Smooth muscle cell (in vitro differentiated cells): ENCODE measurements at regions not wholly inside any gene's neighbourhood (a gene's known extent, or its start where the extent isn't known, plus 50 kb on each side); places are given as distances from the start of the nearest gene placed in this dataset.

Experiments
- DNase-seq: peaks from one replicate; lab custom pipeline; 2025; ENCODE audit not compliant: unreplicated experiment; lab: John Stamatoyannopoulos, UW
- H2AFZ ChIP-seq: fragments of 200-600 bp; sonication (generic); 2 replicates; pipeline ENCODE4 v1.6.0; 2016; ENCODE audit warnings: antibody characterized with exemption, low read depth, mild to moderate bottlenecking
- H3F3A ChIP-seq: fragments of 200-600 bp; sonication (generic); 2 replicates; pipeline ENCODE4 v1.6.0; 2017; ENCODE audit warnings: antibody characterized with exemption, low read depth
- H3K27ac ChIP-seq: fragments of 200-600 bp; sonication (generic); 2 replicates; pipeline ENCODE4 v1.5.1; 2016; ENCODE audit warnings: low read depth, mild to moderate bottlenecking
- H3K27me3 ChIP-seq: fragments of 200-600 bp; sonication (generic); 2 replicates; pipeline ENCODE4 v1.6.1; 2016; ENCODE audit warnings: low read depth, mild to moderate bottlenecking
- H3K36me3 ChIP-seq: fragments of 200-600 bp; sonication (generic); 2 replicates; pipeline ENCODE4 v1.5.1; 2016; ENCODE audit warnings: low read depth
- H3K4me1 ChIP-seq: fragments of 200-600 bp; sonication (generic); 2 replicates; pipeline ENCODE4 v1.5.1; 2016; ENCODE audit warnings: low read depth
- H3K4me2 ChIP-seq: fragments of 200-600 bp; sonication (generic); 2 replicates; pipeline ENCODE4 v1.6.0; 2016; ENCODE audit warnings: mild to moderate bottlenecking
- H3K4me3 ChIP-seq: fragments of 200-600 bp; sonication (generic); 2 replicates; pipeline ENCODE4 v1.5.1; 2016; ENCODE audit warnings: mild to moderate bottlenecking
- H3K79me2 ChIP-seq: fragments of 200-600 bp; sonication (generic); 2 replicates; pipeline ENCODE4 v1.6.0; 2016; ENCODE audit warnings: low read depth, mild to moderate bottlenecking
- H3K9ac ChIP-seq: fragments of 200-600 bp; sonication (generic); 2 replicates; pipeline ENCODE4 v1.6.0; 2016; ENCODE audit warnings: low read depth
- H3K9me3 ChIP-seq: fragments of 200-600 bp; sonication (generic); replicated peaks from 2 replicates; pipeline ENCODE4 v1.5.1; 2016; ENCODE audit warnings: low read depth
- H4K20me1 ChIP-seq: fragments of 200-600 bp; sonication (generic); 2 replicates; pipeline ENCODE4 v1.6.0; 2016; ENCODE audit warnings: low read depth
- WGBS: methylation state at CpG from one replicate; pipeline ENCODE4 v1.1.7; 2016; ENCODE audit warnings: low lambda C conversion rate; 5-methylcytosine and 5-hydroxymethylcytosine counted together
- TF ChIP-seq, protein P1 (sequence below): fragments of 200-600 bp; sonication (generic); IDR thresholded peaks from 2 replicates; pipeline ENCODE4 v1.5.1; 2017; ENCODE audit warnings: borderline replicate concordance, mild to moderate bottlenecking, antibody characterized with exemption; ENCODE audit not compliant: insufficient read depth, poor library complexity, severe bottlenecking

DNA sequence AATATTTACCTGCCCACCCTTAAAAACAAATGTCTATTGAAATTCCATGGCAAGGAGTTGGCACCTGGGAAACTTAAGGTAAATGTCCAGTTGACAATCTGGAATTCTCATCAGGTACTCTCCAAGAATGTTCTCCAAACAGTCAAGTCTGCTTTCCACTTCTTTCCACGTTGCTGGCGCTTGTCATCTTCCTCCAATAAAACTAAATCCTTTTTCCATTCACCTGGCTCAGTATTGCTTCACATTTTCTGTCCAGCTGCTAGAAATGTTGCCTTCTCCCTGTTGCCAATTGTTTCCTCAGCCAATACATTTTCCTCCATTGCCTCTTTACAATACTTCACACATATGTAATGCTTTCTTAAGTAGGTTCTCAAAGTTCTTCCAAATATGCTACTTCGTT, 1288.1 kb upstream of the MAP3K7 start:
- Histone ChIP-seq H3K79me2 (no peaks in the 10 kb centered on the region), H3K4me1 (no peaks in the 10 kb centered on the region), H3K27ac (no peak overlapping the region), H3K4me2 (no peak overlapping the region), H3K9ac (no peak overlapping the region), H3K27me3 (no peaks in the 10 kb centered on the region), H3F3A (no peaks in the 10 kb centered on the region), H3K4me3 (no peak overlapping the region), H4K20me1 (no peaks in the 10 kb centered on the region), H2AFZ (no peak overlapping the region), H3K9me3 (no peaks in the 10 kb centered on the region), H3K36me3 (no peaks in the 10 kb centered on the region)
- WGBS, result 85% methylated on average over 3 of the region's 3 CpGs
- TF ChIP-seq, protein P1, sequence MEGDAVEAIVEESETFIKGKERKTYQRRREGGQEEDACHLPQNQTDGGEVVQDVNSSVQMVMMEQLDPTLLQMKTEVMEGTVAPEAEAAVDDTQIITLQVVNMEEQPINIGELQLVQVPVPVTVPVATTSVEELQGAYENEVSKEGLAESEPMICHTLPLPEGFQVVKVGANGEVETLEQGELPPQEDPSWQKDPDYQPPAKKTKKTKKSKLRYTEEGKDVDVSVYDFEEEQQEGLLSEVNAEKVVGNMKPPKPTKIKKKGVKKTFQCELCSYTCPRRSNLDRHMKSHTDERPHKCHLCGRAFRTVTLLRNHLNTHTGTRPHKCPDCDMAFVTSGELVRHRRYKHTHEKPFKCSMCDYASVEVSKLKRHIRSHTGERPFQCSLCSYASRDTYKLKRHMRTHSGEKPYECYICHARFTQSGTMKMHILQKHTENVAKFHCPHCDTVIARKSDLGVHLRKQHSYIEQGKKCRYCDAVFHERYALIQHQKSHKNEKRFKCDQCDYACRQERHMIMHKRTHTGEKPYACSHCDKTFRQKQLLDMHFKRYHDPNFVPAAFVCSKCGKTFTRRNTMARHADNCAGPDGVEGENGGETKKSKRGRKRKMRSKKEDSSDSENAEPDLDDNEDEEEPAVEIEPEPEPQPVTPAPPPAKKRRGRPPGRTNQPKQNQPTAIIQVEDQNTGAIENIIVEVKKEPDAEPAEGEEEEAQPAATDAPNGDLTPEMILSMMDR, result no peak
- DNase-seq, result no peak

DNA sequence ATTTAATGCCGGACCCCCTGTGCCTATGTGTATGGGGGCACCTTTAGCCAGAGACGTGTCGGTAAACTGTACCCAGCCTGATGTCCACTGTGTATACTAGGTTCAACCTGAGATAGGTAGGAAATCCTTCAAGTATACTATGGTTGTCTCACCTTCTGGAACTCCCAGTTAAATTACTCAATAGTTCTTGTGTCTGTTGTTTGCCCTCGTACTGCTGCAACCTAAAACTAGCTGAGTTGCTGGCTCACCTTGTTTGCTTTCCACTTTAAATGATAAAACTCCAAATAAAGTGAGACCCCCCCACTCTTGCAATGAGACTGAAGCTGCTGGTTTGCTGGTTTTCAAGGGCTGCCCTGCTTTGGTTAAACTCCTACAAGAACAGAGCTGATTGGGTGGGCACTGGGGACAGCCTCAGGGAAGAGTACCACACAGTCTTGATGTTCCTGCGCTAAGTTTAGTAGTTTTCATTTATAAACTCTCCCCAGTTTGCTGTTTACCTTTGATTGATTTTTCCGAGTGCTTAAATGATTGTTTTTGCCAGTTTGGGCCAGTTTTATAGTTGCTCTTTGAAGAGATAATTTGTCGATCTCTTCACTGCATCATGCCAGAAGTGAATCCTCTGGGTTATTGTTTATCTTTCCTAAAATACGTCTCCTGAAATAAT, 1281.8 kb upstream of the MAP3K7 start:
- H3K4me3 ChIP-seq, result no peak overlapping the region
- H3K4me1 ChIP-seq, result no peaks in the 10 kb centered on the region
- TF ChIP-seq, protein P1, result no peak
- no peaks in the 10 kb centered on the region for H3K9me3 ChIP-seq
- no peaks in the 10 kb centered on the region for H3F3A ChIP-seq
- whole genome bisulfite sequencing, result 89% methylated on average over 8 of the region's 8 CpGs
- H2AFZ ChIP-seq, result no peak overlapping the region
- no peaks in the 10 kb centered on the region for H4K20me1 ChIP-seq
- H3K27ac ChIP-seq, result no peak overlapping the region
- H3K36me3 ChIP-seq, result no peaks in the 10 kb centered on the region
- no peaks in the 10 kb centered on the region for H3K79me2 ChIP-seq
- no peak overlapping the region for H3K4me2 ChIP-seq
- no peak overlapping the region for H3K9ac ChIP-seq
- no peak for DNase-seq
- no peaks in the 10 kb centered on the region for H3K27me3 ChIP-seq

DNA sequence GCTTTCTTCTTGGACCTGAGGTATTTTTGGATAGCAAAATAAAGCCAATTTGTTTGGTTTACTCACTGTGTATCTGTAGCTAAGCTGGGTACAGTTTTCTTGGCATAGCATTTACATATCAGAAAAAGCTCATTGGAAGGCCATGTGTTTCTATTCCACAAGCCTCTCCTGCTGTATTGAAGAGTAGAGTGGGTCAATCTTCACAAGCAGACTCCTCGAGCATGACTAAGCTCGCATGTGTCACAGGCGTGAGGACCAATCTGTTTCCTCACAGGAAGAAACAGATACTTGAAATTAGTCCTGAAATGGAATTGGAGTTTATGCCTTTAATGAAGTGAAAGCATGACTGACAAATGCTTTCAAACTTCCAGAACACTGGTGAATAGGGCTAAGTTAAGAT, 1279.0 kb upstream of the MAP3K7 start:
- WGBS, result 47% methylated on average over 3 of the region's 3 CpGs
- H2AFZ ChIP-seq, result no peak overlapping the region
- no peaks in the 10 kb centered on the region for H3K36me3 ChIP-seq
- H3K79me2 ChIP-seq, result no peaks in the 10 kb centered on the region
- H3K9me3 ChIP-seq, result no peaks in the 10 kb centered on the region
- no peak overlapping the region for H3K27ac ChIP-seq
- H3K4me3 ChIP-seq, result no peak overlapping the region
- no peak for DNase-seq
- no peaks in the 10 kb centered on the region for H4K20me1 ChIP-seq
- H3F3A ChIP-seq, result no peaks in the 10 kb centered on the region
- H3K4me1 ChIP-seq, result no peaks in the 10 kb centered on the region
- TF ChIP-seq, protein P1, result no peak
- H3K4me2 ChIP-seq, result no peak overlapping the region
- H3K9ac ChIP-seq, result no peak overlapping the region
- no peaks in the 10 kb centered on the region for H3K27me3 ChIP-seq

DNA sequence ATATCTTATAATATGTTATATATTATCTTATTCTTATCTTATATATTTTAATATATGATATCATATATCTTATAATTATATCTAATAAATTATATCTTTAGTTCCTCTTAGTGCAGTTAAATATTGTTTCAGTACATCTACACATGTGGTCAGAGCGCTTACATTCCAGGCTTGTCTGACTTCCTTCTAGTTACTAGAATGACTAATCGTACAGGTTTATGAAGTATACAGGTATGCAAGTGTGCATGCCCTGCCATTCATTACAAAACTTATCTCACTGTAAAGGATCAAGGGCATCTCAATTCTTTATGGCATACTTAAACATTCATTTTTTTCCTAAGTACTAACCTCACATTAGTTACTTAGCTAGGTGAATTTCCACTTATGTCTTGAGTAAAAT, 1278.0 kb upstream of the MAP3K7 start:
- Histone ChIP-seq H3K4me3 (no peak overlapping the region), H2AFZ (no peak overlapping the region), H3K4me2 (no peak overlapping the region), H3F3A (no peaks in the 10 kb centered on the region), H3K9ac (no peak overlapping the region), H3K79me2 (no peaks in the 10 kb centered on the region), H3K27ac (no peak overlapping the region), H4K20me1 (no peaks in the 10 kb centered on the region), H3K9me3 (no peaks in the 10 kb centered on the region), H3K4me1 (no peaks in the 10 kb centered on the region), H3K27me3 (no peaks in the 10 kb centered on the region), H3K36me3 (no peaks in the 10 kb centered on the region)
- no peak for DNase-seq
- 88% methylated on average over 2 of the region's 2 CpGs for WGBS
- TF ChIP-seq, protein P1, result no peak
